Left lung (tissue), 4 donors: ENCODE measurements at regions not wholly inside any gene's neighbourhood (a gene's known extent, or its start where the extent isn't known, plus 50 kb on each side); places are given as distances from the start of the nearest gene placed in this dataset.

ENCODE experiments used
- ATAC-seq: fragments of 200-7000 bp; cut with Tn5 transposase; one replicate; pipeline ENCODE4 v1.9.1; 2020; ENCODE audit warnings: moderate library complexity
- DNase-seq, 4 donors: peaks; one replicate each; pipeline ENCODE4 v3.0.0-alpha.2; 2013 to 2020
- H3K27ac ChIP-seq, 2 donors: fragments of 200-600 bp; sonication (generic) in 1 of 2; one replicate each; pipeline versions ENCODE4 v1.5.0 to v1.8.0; 2020 to 2021
- H3K27me3 ChIP-seq, 2 donors: fragments of 200-600 bp; sonication (generic) in 1 of 2; one replicate each; pipeline versions ENCODE4 v1.5.0 to v1.8.0; 2020 to 2021
- H3K36me3 ChIP-seq, 2 donors: fragments of 200-600 bp; sonication (generic) in 1 of 2; one replicate each; pipeline versions ENCODE4 v1.5.0 to v1.8.0; 2020 to 2021
- H3K4me1 ChIP-seq, 2 donors: fragments of 200-600 bp; one replicate each; pipeline ENCODE4 v1.8.0; 2021
- H3K4me3 ChIP-seq, 2 donors: fragments of 200-600 bp; sonication (generic) in 1 of 2; one replicate each; pipeline versions ENCODE4 v1.5.0 to v1.8.0; 2020 to 2021; ENCODE audit warnings: mild to moderate bottlenecking in 1 of 2
- H3K9me3 ChIP-seq, 2 donors: fragments of 200-600 bp; sonication (generic) in 1 of 2; one replicate each; pipeline versions ENCODE4 v1.5.0 to v1.8.0; 2020 to 2021
- intact Hi-C, 2 donors: fragments of 100-400 bp; cut with DNase I; formaldehyde crosslinking; loops; one replicate each; pipeline versions ENCODE4 v1.11.2 to v1.14.2; 2022
- TF ChIP-seq, protein P1 (sequence below), 2 donors: fragments of 200-600 bp; sonication (generic) in 1 of 2; IDR thresholded peaks; one replicate each; pipeline versions ENCODE4 v1.5.0 to v1.8.0; 2021; ENCODE audit warnings: antibody characterized with exemption in 2 of 2
- donor health status: DM: no; HTN: yes; CAD: no.
- donor health status: DM: no; HTN: no; CAD: no.

DNA sequence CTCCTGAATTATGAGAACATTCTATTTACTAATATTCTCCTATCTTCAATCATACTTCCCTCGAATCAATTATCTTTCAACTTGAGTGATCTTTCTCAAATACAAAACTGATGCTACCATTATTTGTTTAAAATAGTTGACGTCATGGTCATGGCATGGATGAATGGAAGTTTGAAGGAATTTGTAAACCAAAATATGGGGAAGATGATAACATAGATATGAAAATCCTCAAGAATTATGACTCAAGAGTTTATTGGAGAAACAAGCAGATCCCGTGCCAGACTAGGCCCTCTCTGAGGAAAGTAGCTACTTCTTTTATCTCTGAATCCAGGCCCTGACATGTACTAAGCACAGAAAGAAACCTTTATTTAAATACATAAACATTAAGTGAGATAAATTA is 270.4 kb upstream of the MC4R start:
- Histone ChIP-seq H3K36me3 (no peaks in the 10 kb centered on the region), H3K4me1 (no peaks in the 10 kb centered on the region), H3K9me3 (peaks cover 0 to 5% of the 10 kb centered on the region in 2 donors), H3K4me3 (no peak overlapping the region), H3K27me3 (no peaks in the 10 kb centered on the region), H3K27ac (no peak overlapping the region)
- ATAC-seq: no peak
- no peak for DNase-seq
- TF ChIP-seq, protein P1, sequence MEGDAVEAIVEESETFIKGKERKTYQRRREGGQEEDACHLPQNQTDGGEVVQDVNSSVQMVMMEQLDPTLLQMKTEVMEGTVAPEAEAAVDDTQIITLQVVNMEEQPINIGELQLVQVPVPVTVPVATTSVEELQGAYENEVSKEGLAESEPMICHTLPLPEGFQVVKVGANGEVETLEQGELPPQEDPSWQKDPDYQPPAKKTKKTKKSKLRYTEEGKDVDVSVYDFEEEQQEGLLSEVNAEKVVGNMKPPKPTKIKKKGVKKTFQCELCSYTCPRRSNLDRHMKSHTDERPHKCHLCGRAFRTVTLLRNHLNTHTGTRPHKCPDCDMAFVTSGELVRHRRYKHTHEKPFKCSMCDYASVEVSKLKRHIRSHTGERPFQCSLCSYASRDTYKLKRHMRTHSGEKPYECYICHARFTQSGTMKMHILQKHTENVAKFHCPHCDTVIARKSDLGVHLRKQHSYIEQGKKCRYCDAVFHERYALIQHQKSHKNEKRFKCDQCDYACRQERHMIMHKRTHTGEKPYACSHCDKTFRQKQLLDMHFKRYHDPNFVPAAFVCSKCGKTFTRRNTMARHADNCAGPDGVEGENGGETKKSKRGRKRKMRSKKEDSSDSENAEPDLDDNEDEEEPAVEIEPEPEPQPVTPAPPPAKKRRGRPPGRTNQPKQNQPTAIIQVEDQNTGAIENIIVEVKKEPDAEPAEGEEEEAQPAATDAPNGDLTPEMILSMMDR (IDR thresholded peaks at IDR 0.05): no peak
- intact Hi-C loops: no loop called here

GRCh38 chr18:60646725-60647124 is 274.1 kb upstream of the MC4R start:
- TF ChIP-seq, protein P1 (IDR thresholded peaks at IDR 0.05): no peak
- no peak overlapping the region for H3K27ac ChIP-seq
- ATAC-seq (no peak), DNase-seq (no peak)
- no peak overlapping the region for H3K4me3 ChIP-seq
- no peaks in the 10 kb centered on the region for H3K9me3 ChIP-seq
- no peaks in the 10 kb centered on the region for H3K27me3 ChIP-seq
- H3K4me1 ChIP-seq: no peaks in the 10 kb centered on the region
- no peaks in the 10 kb centered on the region for H3K36me3 ChIP-seq
- intact Hi-C loops: no loop called here

DNA sequence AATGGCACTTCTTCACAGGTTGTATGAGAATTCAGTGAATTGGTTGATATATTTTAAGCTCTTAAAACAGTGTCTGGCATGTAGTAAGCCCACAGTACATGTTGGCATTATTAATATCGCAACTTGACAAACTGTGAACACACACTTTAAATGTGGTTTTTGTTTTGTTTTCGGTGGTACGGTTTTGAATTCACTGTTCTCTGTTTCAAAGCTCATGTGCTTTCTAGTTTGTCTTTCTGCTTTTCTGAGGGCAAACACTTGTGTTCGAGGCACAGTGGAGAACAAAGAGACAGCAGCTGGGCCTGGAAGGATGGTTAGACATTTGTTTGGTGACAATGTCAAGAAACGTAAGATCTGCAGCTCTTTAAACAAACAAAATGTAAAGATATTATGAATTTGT is 276.5 kb upstream of the MC4R start:
- Histone ChIP-seq H3K4me1 (no peaks in the 10 kb centered on the region), H3K9me3 (no peaks in the 10 kb centered on the region), H3K4me3 (no peak overlapping the region), H3K27me3 (no peaks in the 10 kb centered on the region), H3K27ac (no peak overlapping the region), H3K36me3 (no peaks in the 10 kb centered on the region)
- ATAC-seq (no peak), DNase-seq (no peak)
- TF ChIP-seq, protein P1 (IDR thresholded peaks at IDR 0.05): no peak
- intact Hi-C loops: no loop called here

DNA sequence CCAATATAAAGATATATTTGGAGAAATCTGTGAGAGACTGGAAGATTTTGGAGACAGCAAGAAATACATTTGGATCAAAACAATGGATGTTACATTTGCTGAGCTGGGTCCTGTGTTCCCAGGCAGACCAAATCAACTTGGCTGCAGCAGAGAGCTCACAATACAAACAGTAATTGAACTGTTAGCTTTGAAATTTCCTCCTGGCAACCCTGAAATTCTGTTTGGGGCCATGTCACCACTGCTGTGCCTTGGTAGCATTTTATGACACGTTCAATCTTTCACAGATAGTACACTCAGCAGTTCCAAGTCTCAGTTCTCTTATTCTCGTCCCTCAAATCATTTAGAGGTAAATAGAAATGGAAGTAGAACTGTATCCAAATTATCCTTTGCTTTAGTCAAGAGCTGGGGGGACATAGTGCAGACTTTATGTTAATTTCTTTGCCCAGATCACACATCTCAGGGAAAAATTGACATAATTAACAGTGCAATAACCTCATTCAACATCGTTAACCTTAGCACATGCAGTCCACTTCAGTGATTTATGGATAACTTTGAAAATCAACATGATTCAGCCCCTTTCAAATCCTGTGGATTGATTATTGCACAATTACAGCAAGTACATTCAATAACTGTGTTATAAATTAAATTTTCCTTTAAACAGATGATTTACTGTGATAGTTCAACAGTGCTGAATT is 277.4 kb upstream of the MC4R start:
- ATAC-seq (no peak), DNase-seq (no peak)
- Histone ChIP-seq H3K27me3 (no peaks in the 10 kb centered on the region), H3K4me1 (no peaks in the 10 kb centered on the region), H3K27ac (no peak overlapping the region), H3K4me3 (no peak overlapping the region), H3K36me3 (no peaks in the 10 kb centered on the region), H3K9me3 (no peaks in the 10 kb centered on the region)
- intact Hi-C loops: no loop called here
- TF ChIP-seq, protein P1 (IDR thresholded peaks at IDR 0.05): no peak

DNA sequence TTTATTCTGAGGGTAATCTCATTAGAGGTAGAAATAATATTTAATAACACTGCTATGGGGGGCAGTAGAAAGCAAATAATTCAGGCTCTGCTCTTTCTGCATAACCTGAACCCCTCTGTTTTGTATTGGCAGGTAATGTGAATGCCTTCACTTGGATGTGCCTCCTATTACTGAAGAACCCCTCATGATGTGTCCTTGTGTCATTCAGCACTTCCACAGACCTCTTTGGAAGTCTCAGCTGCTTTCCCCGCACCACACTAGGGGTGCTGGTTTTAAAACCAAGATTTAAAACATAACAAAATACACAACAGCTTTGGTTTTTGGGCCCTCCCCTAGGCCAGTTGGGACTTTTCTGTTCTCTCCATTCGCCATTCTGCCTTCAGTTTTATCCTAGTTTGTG is 281.7 kb upstream of the MC4R start:
- H3K27me3 ChIP-seq: no peaks in the 10 kb centered on the region
- no peaks in the 10 kb centered on the region for H3K9me3 ChIP-seq
- no peak for DNase-seq
- no peaks in the 10 kb centered on the region for H3K4me1 ChIP-seq
- no peak overlapping the region for H3K27ac ChIP-seq
- H3K4me3 ChIP-seq: no peak overlapping the region
- TF ChIP-seq, protein P1 (IDR thresholded peaks at IDR 0.05): no peak
- no peak for ATAC-seq
- intact Hi-C loops: no loop called here
- H3K36me3 ChIP-seq: no peaks in the 10 kb centered on the region
